Pancreas (tissue), 10 donors: ENCODE measurements at regions not wholly inside any gene's neighbourhood (a gene's known extent, or its start where the extent isn't known, plus 50 kb on each side); places are given as distances from the start of the nearest gene placed in this dataset.

Source experiments
- ATAC-seq, 4 donors: fragments of 200-7000 bp; cut with Tn5 transposase; one replicate each; pipeline versions ENCODE4 v1.8.0 to v1.9.1; 2020; ENCODE audit warnings: mild to moderate bottlenecking in 4 of 4, moderate library complexity in 4 of 4
- DNase-seq, 6 donors: peaks; one replicate each; pipeline ENCODE4 v3.0.0-alpha.2; 2020
- FAIRE-seq: peaks from 2 replicates; lab custom pipeline; 2012; peaks lifted over from hg19 to GRCh38; lab: Jason Lieb, UNC
- H3K27ac ChIP-seq, 4 donors: fragments of 200-600 bp; sonication (generic); 1 replicate in 3 of 4; 2 replicates in 1 of 4; pipeline versions ENCODE4 v1.5.0 to v1.8.0; 2020
- H3K27me3 ChIP-seq, 4 donors: fragments of 200-600 bp; one replicate each; pipeline ENCODE4 v1.8.0; 2021
- H3K36me3 ChIP-seq, 3 donors: fragments of 200-600 bp; sonication (generic) in 1 of 3; one replicate each; pipeline versions ENCODE4 v1.5.0 to v1.8.0; 2020 to 2021
- H3K4me1 ChIP-seq, 3 donors: fragments of 200-600 bp; one replicate each; pipeline ENCODE4 v1.8.0; 2021
- H3K4me3 ChIP-seq, 4 donors: fragments of 200-600 bp; sonication (generic) in 2 of 4; one replicate each; pipeline versions ENCODE4 v1.5.0 to v1.8.0; 2020 to 2021
- H3K9me3 ChIP-seq, 4 donors: fragments of 200-600 bp; one replicate each; pipeline ENCODE4 v1.8.0; 2021
- CTCF ChIP-seq, 4 donors: fragments of 200-600 bp; sonication (generic) in 3 of 4; IDR thresholded peaks; one replicate each; pipeline versions ENCODE4 v1.5.0 to v1.8.0; 2021; ENCODE audit warnings: antibody characterized with exemption in 4 of 4
- WGBS, 2 donors: extraction: QIAGEN DNeasy Blood & Tissue Kit; methylation state at CpG; one replicate each; pipeline ENCODE4 v1.1.7; 2013; 5-methylcytosine and 5-hydroxymethylcytosine counted together
- intact Hi-C, 3 donors: fragments of 100-400 bp; cut with DNase I; formaldehyde crosslinking; loops; one replicate each; pipeline versions ENCODE4 v1.11.1 to v1.14.2; 2022
- donor health status: healthy with polysubstance abuse.
- donor health status: DM: no; HTN: no; CAD: no; lungs with moderate emphysema.
- donor health status: DM: no; HTN: no; CAD: no.
- donor health status: control.
- donor health status: control.
- donor health status: Bipolar disorder and iron deficiency.
- donor health status: DM: yes; HTN: yes; CAD: no.
- donor health status: DM: no; HTN: no; CAD: no.
- donor health status: DM: no; HTN: no; CAD: no.
- donor health status: DM: yes; HTN: yes; CAD: no.

GRCh38 chr11:110991661-110992355, 253.7 kb upstream of the POU2AF2 start:
- Histone ChIP-seq H3K9me3 (no peaks in the 10 kb centered on the region), H3K4me1 (no peaks in the 10 kb centered on the region), H3K4me3 (no peak overlapping the region), H3K36me3 (no peaks in the 10 kb centered on the region), H3K27ac (no peak overlapping the region), H3K27me3 (no peaks in the 10 kb centered on the region)
- FAIRE-seq (no peak), DNase-seq (no peak), ATAC-seq (peak in 2 of 4 donors; percentile 40 to 53)
- no peak for TF ChIP-seq CTCF (IDR thresholded peaks at IDR 0.05)
- 58 to 66% methylated on average over 4 of the region's 4 CpGs for WGBS, 2 donors
- intact Hi-C loops: no loop called here

DNA sequence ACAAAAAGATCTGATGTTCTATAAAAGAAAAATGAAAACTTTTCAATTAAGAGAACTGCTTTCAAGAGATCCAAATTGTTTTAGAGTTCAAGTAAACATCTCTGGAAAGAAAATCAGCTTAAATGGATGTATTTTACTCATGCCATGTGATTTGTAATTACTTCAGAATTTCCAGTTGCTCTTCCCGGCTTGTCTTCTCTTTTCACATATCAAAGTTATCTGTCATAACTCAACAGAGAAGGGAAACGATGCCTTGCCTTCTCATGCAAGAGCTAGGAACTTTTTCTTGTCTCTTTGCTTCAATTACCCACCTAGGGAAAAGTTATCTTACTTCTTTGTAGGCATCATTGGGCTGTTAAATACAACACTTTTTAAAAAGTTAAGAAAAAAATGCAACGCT, 255.2 kb upstream of the POU2AF2 start:
- Histone ChIP-seq H3K4me3 (no peak overlapping the region), H3K9me3 (no peaks in the 10 kb centered on the region), H3K27me3 (no peaks in the 10 kb centered on the region), H3K36me3 (no peaks in the 10 kb centered on the region), H3K27ac (no peak overlapping the region), H3K4me1 (no peaks in the 10 kb centered on the region)
- no peak for DNase-seq
- FAIRE-seq: no peak
- TF ChIP-seq CTCF (IDR thresholded peaks at IDR 0.05): no peak
- ATAC-seq: no peak
- 67 to 77% methylated on average over 3 of the region's 3 CpGs for WGBS, 2 donors
- intact Hi-C loops: no loop called here

- H3K36me3 ChIP-seq: no peaks in the 10 kb centered on the region
- H3K27ac ChIP-seq: no peak overlapping the region
- no peak for TF ChIP-seq CTCF (IDR thresholded peaks at IDR 0.05)
- no peaks in the 10 kb centered on the region for H3K4me1 ChIP-seq
- H3K27me3 ChIP-seq: no peaks in the 10 kb centered on the region
- ATAC-seq (peak in 1 of 4 donors; percentile 30), FAIRE-seq (no peak), DNase-seq (no peak)
- H3K4me3 ChIP-seq: no peak overlapping the region
- no peaks in the 10 kb centered on the region for H3K9me3 ChIP-seq
- intact Hi-C loops: no loop called here
These were observed 255.9 kb upstream of the POU2AF2 start for GRCh38 chr11:110989428-110990133.

GRCh38 chr11:110988671-110989070, 256.9 kb upstream of the POU2AF2 start:
- Histone ChIP-seq H3K27ac (no peak overlapping the region), H3K36me3 (no peaks in the 10 kb centered on the region), H3K27me3 (no peaks in the 10 kb centered on the region), H3K9me3 (no peaks in the 10 kb centered on the region), H3K4me1 (no peaks in the 10 kb centered on the region), H3K4me3 (no peak overlapping the region)
- FAIRE-seq (no peak), DNase-seq (no peak), ATAC-seq (no peak)
- intact Hi-C loops: no loop called here
- TF ChIP-seq CTCF (IDR thresholded peaks at IDR 0.05): no peak
- WGBS, 2 donors: 48 to 66% methylated on average over 3 of the region's 3 CpGs

- Histone ChIP-seq H3K4me3 (no peak overlapping the region), H3K27ac (no peak overlapping the region), H3K27me3 (no peaks in the 10 kb centered on the region), H3K4me1 (no peaks in the 10 kb centered on the region), H3K36me3 (no peaks in the 10 kb centered on the region), H3K9me3 (no peaks in the 10 kb centered on the region)
- no peak for ATAC-seq
- FAIRE-seq: no peak
- intact Hi-C loops: no loop called here
- 70 to 82% methylated on average over 7 of the region's 7 CpGs for WGBS, 2 donors
- DNase-seq: no peak
- no peak for TF ChIP-seq CTCF (IDR thresholded peaks at IDR 0.05)
These were observed 259.5 kb upstream of the POU2AF2 start for GRCh38 chr11:110986016-110986415.
